ENCODE measurements at regions not wholly inside any gene's neighbourhood (a gene's known extent, or its start where the extent isn't known, plus 50 kb on each side); places are given as distances from the start of the nearest gene placed in this dataset.

DNA sequence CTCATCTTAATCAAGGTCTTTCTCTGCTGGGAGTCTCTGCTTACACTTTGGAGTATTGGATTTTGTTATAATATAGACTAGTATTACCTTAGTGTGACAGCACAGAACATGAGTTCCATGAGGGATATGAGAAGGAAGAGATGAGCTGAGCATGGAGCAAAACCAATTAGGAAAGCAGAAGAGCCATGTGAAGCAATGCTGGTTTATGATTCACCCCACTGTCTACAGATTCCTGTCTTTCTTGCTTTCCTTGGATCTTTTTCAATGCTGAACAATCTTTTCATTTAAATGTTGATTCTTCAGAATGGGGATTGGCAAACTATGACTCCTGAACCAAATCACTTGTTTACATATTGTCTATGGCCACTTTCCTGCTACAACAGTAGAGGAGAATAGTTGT, 70.4 kb upstream of the KITLG start:
- no peaks in the 10 kb centered on the region for H3K9me3 ChIP-seq (ENCODE audit: low read depth)
- H3K27me3 Mint-ChIP-seq (ENCODE audit: insufficient read depth, low read depth), result peaks cover 2% of the 10 kb centered on the region
- peaks cover 6% of the 10 kb centered on the region for H3K9me3 Mint-ChIP-seq
- no peak overlapping the region for H3K4me3 ChIP-seq
- no peak overlapping the region for H3K9ac ChIP-seq
- H3K79me2 ChIP-seq (ENCODE audit: low read depth), result no peaks in the 10 kb centered on the region
- no peak overlapping the region for H2AFZ ChIP-seq (replicated peaks)
- no peaks in the 10 kb centered on the region for H3K36me3 ChIP-seq
- H3K4me1 ChIP-seq, result no peaks in the 10 kb centered on the region
- no peaks in the 10 kb centered on the region for H4K20me1 ChIP-seq (ENCODE audit: low read depth)
- H3K27me3 ChIP-seq, result no peaks in the 10 kb centered on the region
- no peak overlapping the region for H3K4me2 ChIP-seq
- no peak for DNase-seq (ENCODE audit: low spot score)
- no peaks in the 10 kb centered on the region for H3K36me3 Mint-ChIP-seq
- TF ChIP-seq EZH2phosphoT487 (IDR thresholded peaks at IDR 0.05) (no peak), EZH2 (IDR thresholded peaks at IDR 0.05) (no peak)
- TF ChIP-seq, protein P1, sequence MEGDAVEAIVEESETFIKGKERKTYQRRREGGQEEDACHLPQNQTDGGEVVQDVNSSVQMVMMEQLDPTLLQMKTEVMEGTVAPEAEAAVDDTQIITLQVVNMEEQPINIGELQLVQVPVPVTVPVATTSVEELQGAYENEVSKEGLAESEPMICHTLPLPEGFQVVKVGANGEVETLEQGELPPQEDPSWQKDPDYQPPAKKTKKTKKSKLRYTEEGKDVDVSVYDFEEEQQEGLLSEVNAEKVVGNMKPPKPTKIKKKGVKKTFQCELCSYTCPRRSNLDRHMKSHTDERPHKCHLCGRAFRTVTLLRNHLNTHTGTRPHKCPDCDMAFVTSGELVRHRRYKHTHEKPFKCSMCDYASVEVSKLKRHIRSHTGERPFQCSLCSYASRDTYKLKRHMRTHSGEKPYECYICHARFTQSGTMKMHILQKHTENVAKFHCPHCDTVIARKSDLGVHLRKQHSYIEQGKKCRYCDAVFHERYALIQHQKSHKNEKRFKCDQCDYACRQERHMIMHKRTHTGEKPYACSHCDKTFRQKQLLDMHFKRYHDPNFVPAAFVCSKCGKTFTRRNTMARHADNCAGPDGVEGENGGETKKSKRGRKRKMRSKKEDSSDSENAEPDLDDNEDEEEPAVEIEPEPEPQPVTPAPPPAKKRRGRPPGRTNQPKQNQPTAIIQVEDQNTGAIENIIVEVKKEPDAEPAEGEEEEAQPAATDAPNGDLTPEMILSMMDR (IDR thresholded peaks at IDR 0.05), result no peak
- H3K27ac Mint-ChIP-seq, result no peak overlapping the region
- no peak overlapping the region for H3K27ac ChIP-seq
- no peaks in the 10 kb centered on the region for H3K4me1 Mint-ChIP-seq
- H3K4me3 Mint-ChIP-seq, result no peak overlapping the region
- no peaks in the 10 kb centered on the region for H3F3A ChIP-seq (ENCODE audit: low read depth)

DNA sequence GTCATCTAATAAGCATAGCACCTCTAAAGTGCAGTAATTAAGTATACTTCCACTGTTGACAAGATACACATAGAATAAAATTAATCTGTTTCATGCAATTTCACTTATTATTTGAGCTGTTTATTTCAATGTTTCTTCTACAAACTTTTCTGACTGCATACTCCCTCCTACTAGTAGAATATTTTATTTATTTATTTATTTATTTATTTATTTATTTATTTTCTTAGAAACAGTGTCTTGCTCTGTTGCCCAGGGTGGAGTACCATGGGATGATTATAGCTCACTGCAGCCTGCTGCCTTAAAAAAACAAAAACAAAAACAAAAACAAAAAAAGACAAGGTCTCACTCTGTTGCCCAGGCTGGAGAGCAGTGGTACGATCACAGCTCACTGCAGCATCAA, 68.4 kb upstream of the KITLG start:
- Histone ChIP-seq H4K20me1 (ENCODE audit: low read depth) (no peaks in the 10 kb centered on the region), H3K9ac (no peak overlapping the region), H3K4me2 (no peak overlapping the region), H3K36me3 (no peaks in the 10 kb centered on the region), H3K4me3 (no peak overlapping the region), H3K79me2 (ENCODE audit: low read depth) (no peaks in the 10 kb centered on the region), H3K27me3 (no peaks in the 10 kb centered on the region), H3K9me3 (ENCODE audit: low read depth) (no peaks in the 10 kb centered on the region), H3F3A (ENCODE audit: low read depth) (no peaks in the 10 kb centered on the region), H2AFZ (replicated peaks) (no peak overlapping the region), H3K27ac (no peak overlapping the region), H3K4me1 (no peaks in the 10 kb centered on the region)
- TF ChIP-seq, protein P1 (IDR thresholded peaks at IDR 0.05), result no peak
- no peak for TF ChIP-seq EZH2phosphoT487 (IDR thresholded peaks at IDR 0.05)
- no peak for TF ChIP-seq EZH2 (IDR thresholded peaks at IDR 0.05)
- H3K27me3 Mint-ChIP-seq (ENCODE audit: insufficient read depth, low read depth), result peaks cover 2% of the 10 kb centered on the region
- peaks cover 2% of the 10 kb centered on the region for H3K4me1 Mint-ChIP-seq
- no peak overlapping the region for H3K4me3 Mint-ChIP-seq
- DNase-seq (ENCODE audit: low spot score), result no peak
- H3K27ac Mint-ChIP-seq, result no peak overlapping the region
- peaks cover under 1% of the 10 kb centered on the region for H3K9me3 Mint-ChIP-seq
- no peaks in the 10 kb centered on the region for H3K36me3 Mint-ChIP-seq

DNA sequence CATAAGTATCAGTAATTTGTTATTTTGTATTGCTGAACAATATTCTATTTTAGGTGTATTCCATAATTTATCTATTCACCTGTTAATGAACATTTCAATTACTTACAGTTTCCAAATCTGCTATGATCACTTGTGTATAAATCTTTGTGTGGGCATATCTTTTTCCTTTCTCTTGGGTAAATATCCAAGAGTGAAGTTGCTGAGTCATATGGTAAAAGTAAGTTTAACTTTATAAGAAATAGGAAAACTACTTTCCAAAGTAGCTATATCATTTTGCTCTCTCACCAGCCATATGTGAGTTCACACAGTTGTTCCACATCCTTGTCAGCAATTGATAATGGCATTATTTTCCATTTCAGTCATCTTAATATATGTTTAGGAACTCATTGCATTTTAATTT, 66.6 kb upstream of the KITLG start:
- no peak overlapping the region for H3K9ac ChIP-seq

More for the DNA sequence above, 66.6 kb upstream of the KITLG start:
- no peaks in the 10 kb centered on the region for H4K20me1 ChIP-seq (ENCODE audit: low read depth)
- H3K79me2 ChIP-seq (ENCODE audit: low read depth), result no peaks in the 10 kb centered on the region
- Mint-ChIP-seq H3K4me3 (no peak overlapping the region), H3K27me3 (ENCODE audit: insufficient read depth, low read depth) (peaks cover 2% of the 10 kb centered on the region), H3K9me3 (no peaks in the 10 kb centered on the region), H3K27ac (no peak overlapping the region), H3K36me3 (no peaks in the 10 kb centered on the region), H3K4me1 (peaks cover 8% of the 10 kb centered on the region)
- H2AFZ ChIP-seq (replicated peaks), result no peak overlapping the region
- H3K9me3 ChIP-seq (ENCODE audit: low read depth), result no peaks in the 10 kb centered on the region
- H3K27ac ChIP-seq, result no peak overlapping the region
- H3K36me3 ChIP-seq, result no peaks in the 10 kb centered on the region
- no peak for TF ChIP-seq EZH2 (IDR thresholded peaks at IDR 0.05)
- TF ChIP-seq EZH2phosphoT487 (IDR thresholded peaks at IDR 0.05), result no peak
- TF ChIP-seq, protein P1 (IDR thresholded peaks at IDR 0.05), result no peak
- H3K27me3 ChIP-seq, result no peaks in the 10 kb centered on the region
- no peak for DNase-seq (ENCODE audit: low spot score)
- H3K4me2 ChIP-seq, result no peak overlapping the region
- no peak overlapping the region for H3K4me3 ChIP-seq
- no peaks in the 10 kb centered on the region for H3K4me1 ChIP-seq
- no peaks in the 10 kb centered on the region for H3F3A ChIP-seq (ENCODE audit: low read depth)
